Activated B cell treated with CpG ODN at 0.5 μM for 24 hours (primary cell): ENCODE measurements at regions not wholly inside any gene's neighbourhood (a gene's known extent, or its start where the extent isn't known, plus 50 kb on each side); places are given as distances from the start of the nearest gene placed in this dataset.
"Not testable (repeated sequence)": the region's sequence is repeated elsewhere in the genome, so short reads cannot be mapped to it uniquely, and the experiment has no call there.

Source experiments
- ATAC-seq: fragments of 200-7000 bp; cut with Tn5 transposase; one replicate; pipeline ENCODE4 v1.10.0; 2021; ENCODE audit warnings: low read depth, mild to moderate bottlenecking, moderate library complexity
- CTCF ChIA-PET: fragments of 350-600 bp; sonication (Branson Sonifier 250); formaldehyde crosslinking; loops from one replicate; lab custom pipeline; 2021; ENCODE audit warnings: antibody characterized with exemption; lab: Charles Lee
- POLR2A ChIA-PET: fragments of 350-600 bp; sonication (Branson Sonifier 250); formaldehyde crosslinking; loops from one replicate; lab custom pipeline; 2021; ENCODE audit warnings: antibody characterized with exemption; lab: Charles Lee
- DNase-seq: peaks from one replicate; pipeline ENCODE4 v3.0.0; 2022
- H3K27ac Mint-ChIP-seq: one replicate; pipeline ENCODE4 v1.8.0; 2020; ENCODE audit warnings: mixed read lengths
- H3K27me3 Mint-ChIP-seq: one replicate; pipeline ENCODE4 v1.8.0; 2021; ENCODE audit warnings: mixed read lengths
- H3K36me3 Mint-ChIP-seq: one replicate; pipeline ENCODE4 v1.8.0; 2021; ENCODE audit warnings: low read depth, mixed read lengths
- H3K4me1 Mint-ChIP-seq: one replicate; pipeline ENCODE4 v1.8.0; 2021; ENCODE audit warnings: mixed read lengths
- H3K4me3 Mint-ChIP-seq: one replicate; pipeline ENCODE4 v1.8.0; 2020; ENCODE audit warnings: mild to moderate bottlenecking, mixed read lengths
- H3K9me3 Mint-ChIP-seq: one replicate; pipeline ENCODE4 v1.8.0; 2020; ENCODE audit warnings: mixed read lengths
- intact Hi-C: fragments of 100-400 bp; cut with micrococcal nuclease; formaldehyde crosslinking; loops from one replicate; pipeline ENCODE4 v1.15.1; 2024
- TF ChIP-seq, protein P1 (sequence below): fragments of 200-600 bp; IDR thresholded peaks from one replicate; pipeline ENCODE4 v1.8.0; 2022; ENCODE audit warnings: antibody characterized with exemption, mild to moderate bottlenecking

DNA sequence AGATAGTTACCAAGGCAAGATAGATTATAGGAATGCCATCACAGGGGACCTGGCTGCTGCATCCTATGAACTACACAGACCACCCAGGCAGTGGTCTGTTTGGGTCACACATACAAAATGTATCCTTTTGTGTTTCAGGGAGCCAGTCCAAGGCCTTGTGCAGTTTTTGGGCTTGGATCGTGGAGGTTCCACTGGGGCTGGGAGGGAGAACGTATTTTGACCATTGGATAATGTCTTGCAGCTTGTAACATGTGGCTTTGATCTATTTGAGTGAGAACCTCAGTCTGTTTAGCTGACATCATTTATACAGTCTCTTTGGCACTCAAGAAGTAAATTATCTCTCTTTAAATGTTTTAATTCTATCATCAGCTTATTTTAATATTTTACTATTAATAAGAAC, 147.3 kb downstream of the DUSP10 start:
- Mint-ChIP-seq H3K4me1 (peaks cover 8% of the 10 kb centered on the region), H3K27me3 (no peaks in the 10 kb centered on the region), H3K36me3 (no peaks in the 10 kb centered on the region), H3K9me3 (no peaks in the 10 kb centered on the region), H3K27ac (no peak overlapping the region), H3K4me3 (no peak overlapping the region)
- no peak for DNase-seq
- ChIA-PET POLR2A (no interaction called here), CTCF (no interaction called here)
- TF ChIP-seq, protein P1, sequence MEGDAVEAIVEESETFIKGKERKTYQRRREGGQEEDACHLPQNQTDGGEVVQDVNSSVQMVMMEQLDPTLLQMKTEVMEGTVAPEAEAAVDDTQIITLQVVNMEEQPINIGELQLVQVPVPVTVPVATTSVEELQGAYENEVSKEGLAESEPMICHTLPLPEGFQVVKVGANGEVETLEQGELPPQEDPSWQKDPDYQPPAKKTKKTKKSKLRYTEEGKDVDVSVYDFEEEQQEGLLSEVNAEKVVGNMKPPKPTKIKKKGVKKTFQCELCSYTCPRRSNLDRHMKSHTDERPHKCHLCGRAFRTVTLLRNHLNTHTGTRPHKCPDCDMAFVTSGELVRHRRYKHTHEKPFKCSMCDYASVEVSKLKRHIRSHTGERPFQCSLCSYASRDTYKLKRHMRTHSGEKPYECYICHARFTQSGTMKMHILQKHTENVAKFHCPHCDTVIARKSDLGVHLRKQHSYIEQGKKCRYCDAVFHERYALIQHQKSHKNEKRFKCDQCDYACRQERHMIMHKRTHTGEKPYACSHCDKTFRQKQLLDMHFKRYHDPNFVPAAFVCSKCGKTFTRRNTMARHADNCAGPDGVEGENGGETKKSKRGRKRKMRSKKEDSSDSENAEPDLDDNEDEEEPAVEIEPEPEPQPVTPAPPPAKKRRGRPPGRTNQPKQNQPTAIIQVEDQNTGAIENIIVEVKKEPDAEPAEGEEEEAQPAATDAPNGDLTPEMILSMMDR = no peak
- no peak for ATAC-seq
- intact Hi-C loops = no loop called here

DNA sequence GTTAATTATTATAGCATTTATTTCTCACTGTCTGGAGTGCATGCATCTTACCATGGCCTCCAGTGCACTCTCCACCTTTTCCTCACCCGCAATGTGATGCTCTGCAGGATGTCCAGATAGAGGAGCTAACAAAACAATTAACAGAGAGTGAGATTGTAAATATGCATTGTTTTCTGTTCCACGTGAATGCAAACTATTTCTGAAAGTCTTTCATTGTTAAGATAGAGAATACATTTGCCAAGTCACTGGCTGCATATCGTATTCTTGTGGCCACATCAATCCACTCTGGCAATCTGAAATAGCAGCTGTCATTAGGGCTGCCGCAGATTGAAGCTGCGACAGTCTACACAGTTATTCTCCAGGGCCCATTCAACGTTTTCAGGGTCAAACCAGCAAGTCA, 143.8 kb downstream of the DUSP10 start:
- POLR2A ChIA-PET = no interaction called here
- Mint-ChIP-seq H3K27me3 (no peaks in the 10 kb centered on the region), H3K27ac (no peak overlapping the region), H3K9me3 (no peaks in the 10 kb centered on the region), H3K4me3 (no peak overlapping the region), H3K4me1 (peaks cover 8% of the 10 kb centered on the region), H3K36me3 (no peaks in the 10 kb centered on the region)
- DNase-seq = no peak
- ATAC-seq = no peak
- CTCF ChIA-PET = no interaction called here
- intact Hi-C loops = no loop called here
- TF ChIP-seq, protein P1 = no peak

DNA sequence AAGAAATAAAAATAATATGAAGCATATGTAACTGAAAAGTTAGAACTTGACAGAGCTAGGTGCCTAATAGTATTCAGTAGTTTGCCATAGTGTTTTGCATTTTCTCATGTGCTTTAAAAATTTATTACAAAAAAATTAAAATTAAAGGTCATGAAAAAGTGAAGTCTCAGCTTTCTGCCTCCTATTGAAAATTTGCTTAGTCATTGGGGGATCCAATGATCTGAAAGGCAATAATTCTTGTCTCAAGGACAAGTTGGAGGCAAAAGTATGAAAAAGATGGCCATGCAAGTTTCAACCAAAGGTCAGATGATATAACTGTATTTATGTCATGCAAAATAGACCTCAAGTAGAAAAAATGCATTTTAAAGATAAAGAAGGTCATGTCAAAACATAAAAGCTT, 140.7 kb downstream of the DUSP10 start:
- no peaks in the 10 kb centered on the region for H3K27me3 Mint-ChIP-seq
- H3K4me3 Mint-ChIP-seq = no peak overlapping the region
- TF ChIP-seq, protein P1 = no peak
- H3K4me1 Mint-ChIP-seq = peaks cover 7% of the 10 kb centered on the region
- intact Hi-C loops = no loop called here
- H3K36me3 Mint-ChIP-seq = no peaks in the 10 kb centered on the region
- POLR2A ChIA-PET = no interaction called here
- ATAC-seq (no peak), DNase-seq (no peak)
- H3K9me3 Mint-ChIP-seq = peaks cover 4% of the 10 kb centered on the region
- CTCF ChIA-PET = no interaction called here
- no peak overlapping the region for H3K27ac Mint-ChIP-seq

DNA sequence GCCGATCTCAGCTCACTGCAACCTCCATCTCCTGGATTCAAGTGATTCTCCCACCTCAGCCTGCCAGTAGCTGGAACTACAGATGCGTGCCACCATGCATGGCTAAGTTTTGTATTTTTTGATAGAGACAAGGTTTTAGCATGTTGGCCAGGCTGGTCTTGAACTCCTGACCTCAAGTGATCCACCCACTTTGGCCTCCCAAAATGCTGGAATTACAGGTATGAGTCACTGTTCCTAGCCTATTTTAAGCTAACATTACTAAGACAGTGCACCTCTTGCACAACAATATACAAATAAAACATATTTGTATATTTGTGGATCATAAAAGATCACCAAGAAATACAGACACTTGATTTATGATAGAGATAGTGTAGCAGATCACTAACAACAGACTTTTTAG, 139.1 kb downstream of the DUSP10 start:
- TF ChIP-seq, protein P1 = no peak
- ATAC-seq (no peak), DNase-seq (no peak)
- Mint-ChIP-seq H3K9me3 (peaks cover 4% of the 10 kb centered on the region), H3K4me3 (no peak overlapping the region), H3K27ac (no peak overlapping the region), H3K4me1 (peaks cover 7% of the 10 kb centered on the region), H3K27me3 (no peaks in the 10 kb centered on the region), H3K36me3 (no peaks in the 10 kb centered on the region)
- CTCF ChIA-PET = no interaction called here
- intact Hi-C loops = no loop called here
- POLR2A ChIA-PET = no interaction called here

DNA sequence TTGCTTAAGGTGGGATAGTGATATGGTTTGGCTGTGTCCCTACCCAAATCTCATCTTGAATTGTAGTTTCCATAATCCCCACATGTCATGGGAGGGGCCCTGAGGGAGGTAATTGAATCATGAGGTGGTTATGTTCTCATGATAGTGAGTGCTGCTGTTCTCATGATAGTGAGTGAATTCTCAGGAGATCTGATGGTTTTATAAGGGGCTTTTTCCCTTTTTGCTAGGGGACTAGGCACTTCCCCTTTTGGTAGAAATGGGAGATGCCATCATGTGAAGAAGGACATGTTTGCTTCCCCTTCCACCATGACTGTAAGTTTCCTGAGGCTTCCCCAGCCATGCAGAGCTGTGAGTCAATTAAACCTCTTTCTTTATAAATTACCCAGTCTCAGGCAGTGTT, 137.5 kb downstream of the DUSP10 start:
- H3K36me3 Mint-ChIP-seq, H3K4me3 Mint-ChIP-seq, H3K4me1 Mint-ChIP-seq, POLR2A ChIA-PET, H3K9me3 Mint-ChIP-seq, CTCF ChIA-PET, H3K27me3 Mint-ChIP-seq, DNase-seq: not testable (repeated sequence)
- H3K27ac Mint-ChIP-seq = peak overlapping the region; percentile 56
- intact Hi-C loops = loop anchor here (1.0 kb wide), 1 partner anchor 173 kb away; no protein-coding TSS in a partner anchor
- ATAC-seq = peak; percentile 87

DNA sequence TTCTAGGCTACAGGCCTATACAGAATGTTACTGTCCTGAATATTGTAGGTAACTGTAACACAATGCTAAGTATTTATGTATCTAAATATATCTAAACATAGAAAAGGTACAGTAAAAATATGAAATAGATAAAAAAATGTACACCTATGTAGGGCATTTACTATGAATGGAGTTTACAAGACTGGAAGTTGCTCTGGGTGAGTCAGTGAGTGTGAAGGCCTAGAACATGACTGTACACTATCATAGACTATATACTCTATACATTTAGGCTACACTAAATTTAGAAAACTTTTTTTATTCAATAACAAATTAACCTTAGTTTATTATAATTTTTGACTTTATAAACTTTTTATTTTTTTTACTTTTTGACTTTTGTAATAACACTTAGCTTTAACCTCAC, 136.9 kb downstream of the DUSP10 start:
- CTCF ChIA-PET = no interaction called here
- POLR2A ChIA-PET = no interaction called here

More for the DNA sequence above, 136.9 kb downstream of the DUSP10 start:
- Mint-ChIP-seq H3K9me3 (peaks cover 4% of the 10 kb centered on the region), H3K4me1 (peaks cover 7% of the 10 kb centered on the region), H3K27ac (no peak overlapping the region), H3K27me3 (no peaks in the 10 kb centered on the region), H3K36me3 (no peaks in the 10 kb centered on the region), H3K4me3 (no peak overlapping the region)
- intact Hi-C loops = loop anchor here (1.0 kb wide), 1 partner anchor 172 kb away; no protein-coding TSS in a partner anchor
- TF ChIP-seq, protein P1 = no peak
- ATAC-seq (no peak), DNase-seq (no peak)
